ENCODE measurements at regions not wholly inside any gene's neighbourhood (a gene's known extent, or its start where the extent isn't known, plus 50 kb on each side); places are given as distances from the start of the nearest gene placed in this dataset.

DNA sequence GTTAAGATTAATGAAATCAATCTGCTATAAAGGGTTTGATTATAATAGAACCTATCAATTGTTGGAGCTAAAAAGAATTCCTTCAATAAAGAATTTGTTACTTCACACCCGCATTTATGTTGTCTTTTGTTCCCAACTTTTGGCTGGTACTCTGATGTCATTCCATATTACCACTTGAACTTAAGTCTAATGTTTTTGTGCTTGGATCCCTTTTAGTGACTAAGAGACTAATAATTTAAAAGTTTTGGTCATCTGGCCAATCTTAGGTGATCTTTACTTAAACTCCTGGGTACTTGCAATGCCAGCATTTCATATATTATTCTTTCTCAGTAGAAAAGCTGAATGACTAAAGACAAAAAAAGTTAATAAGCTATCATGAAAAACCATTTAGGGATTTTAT lies 113.0 kb downstream of the TMEM30B start:
- ChIA-PET POLR2A (ENCODE audit: partially characterized antibody) (interaction anchor here (0.6 kb wide), 1 partner anchor 59 kb away, joined by 3 read pairs; no protein-coding TSS in a partner anchor), CTCF (ENCODE audit: partially characterized antibody) (interaction anchor here (0.6 to 1.0 kb wide), 2 partner anchors 45 to 145 kb away, joined by 3 read pairs; no protein-coding TSS in a partner anchor)
- Histone ChIP-seq H4K20me1 (replicated peaks in 1 of 2; ENCODE audit: control insufficient read depth in 1 of 2, insufficient read depth in 2 of 2, low read length in 2 of 2) (no peaks in the 10 kb centered on the region), H2BK5ac (ENCODE audit: low read depth, low read length) (no peak overlapping the region), H2AK5ac (ENCODE audit: low read depth, low read length) (no peak overlapping the region), H2BK120ac (replicated peaks; ENCODE audit: low read depth, low read length) (no peak overlapping the region), H2BK12ac (ENCODE audit: low read depth, low read length) (no peak overlapping the region), H3K14ac (ENCODE audit: insufficient read length) (no peak overlapping the region), H4K5ac (ENCODE audit: insufficient read length, low read depth, low read length) (no peak overlapping the region), H2BK20ac (ENCODE audit: low read length) (no peak overlapping the region), H3K4me2 (ENCODE audit: insufficient read depth in 1 of 2, low read depth in 2 of 2, low read length in 2 of 2) (no peak overlapping the region), H3K79me2 (ENCODE audit: control insufficient read depth in 1 of 2, insufficient read depth in 2 of 2, low read length in 2 of 2) (no peaks in the 10 kb centered on the region), H4K8ac (ENCODE audit: extremely low read depth, insufficient read depth, low read length) (no peak overlapping the region), H3K9me3 (ENCODE audit: insufficient read depth in 2 of 2, low read depth in 1 of 2, low read length in 1 of 2) (peaks cover 3 to 4% of the 10 kb centered on the region in 2 experiments; a peak in 3 of 4 replicates), H3K4ac (replicated peaks; ENCODE audit: insufficient read length, low read depth, low read length) (no peak overlapping the region), H2BK15ac (ENCODE audit: low read length) (no peak overlapping the region), H3K36me3 (ENCODE audit: control insufficient read depth in 2 of 4, insufficient read depth in 4 of 4, low read length in 3 of 4) (no peaks in the 10 kb centered on the region), H3K23me2 (ENCODE audit: low read depth, low read length) (no peaks in the 10 kb centered on the region), H3K27me3 (replicated peaks in 1 of 4; ENCODE audit: control insufficient read depth in 3 of 4, extremely low read depth in 1 of 4, insufficient read depth in 3 of 4, low read length in 3 of 4) (no peaks in the 10 kb centered on the region), H3K18ac (ENCODE audit: extremely low read depth, low read length) (no peak overlapping the region), H3K79me1 (ENCODE audit: low read depth, low read length) (no peaks in the 10 kb centered on the region), H3K23ac (ENCODE audit: insufficient read length) (no peak overlapping the region), H3K9ac (replicated peaks in 1 of 4; ENCODE audit: extremely low read depth in 1 of 4, low read depth in 3 of 4, low read length in 3 of 4) (no peak overlapping the region), H3K4me3 (ENCODE audit: extremely low read depth in 1 of 4, insufficient read depth in 2 of 4, low read depth in 3 of 4, low read length in 4 of 4) (no peak overlapping the region), H3K4me1 (replicated peaks in 1 of 4; ENCODE audit: control insufficient read depth in 3 of 4, insufficient read depth in 4 of 4, low read length in 3 of 4) (no peaks in the 10 kb centered on the region), H2AFZ (ENCODE audit: low read length) (no peak overlapping the region), H4K91ac (replicated peaks; ENCODE audit: insufficient read length, low read length) (no peak overlapping the region), H3K27ac (ENCODE audit: low read depth, low read length) (no peak overlapping the region), H3K56ac (replicated peaks; ENCODE audit: insufficient read length, low read depth, low read length) (no peak overlapping the region)
- 87% methylated on average over 1 of the region's 1 CpG; no CpG with 5 or more reads in 1 of the 2 experiments for WGBS, 2 experiments (ENCODE audit: extremely low coverage in 1 of 2, insufficient coverage in 1 of 2, insufficient read length in 1 of 2, insufficient replicate concordance in 2 of 2, low coverage in 1 of 2, low lambda C conversion rate in 2 of 2, missing lambda C conversion rate in 1 of 2)
- DNase-seq (ENCODE audit: low read depth in 1 of 2, low spot score in 2 of 2) = no peak
- FAIRE-seq = no peak
